ENCODE measurements at regions not wholly inside any gene's neighbourhood (a gene's known extent, or its start where the extent isn't known, plus 50 kb on each side); places are given as distances from the start of the nearest gene placed in this dataset.

- DNase-seq (ENCODE audit: low spot score in 2 of 2), result no peak
- Histone ChIP-seq H3K4me1 (no peaks in the 10 kb centered on the region), H3K4me3 (no peak overlapping the region), H3K27ac (no peak overlapping the region), H3K9me3 (no peaks in the 10 kb centered on the region), H3K36me3 (no peaks in the 10 kb centered on the region), H3K27me3 (no peaks in the 10 kb centered on the region)
- WGBS, result 83% methylated on average over 3 of the region's 3 CpGs
- TF ChIP-seq CTCF (IDR thresholded peaks at IDR 0.05), result no peak
- no peak for TF ChIP-seq EP300 (IDR thresholded peaks at IDR 0.05)
- no peak for TF ChIP-seq POLR2AphosphoS5 (IDR thresholded peaks at IDR 0.05)
- no peak for TF ChIP-seq POLR2A (IDR thresholded peaks at IDR 0.05)
Measured at GRCh38 chr12:20140751-20141150, 227.6 kb upstream of the PDE3A start.

GRCh38 chr12:20142316-20142715 lies 226.0 kb upstream of the PDE3A start:
- no peak overlapping the region for H3K27ac ChIP-seq
- no peaks in the 10 kb centered on the region for H3K36me3 ChIP-seq
- no peak for DNase-seq (ENCODE audit: low spot score in 2 of 2)
- H3K4me3 ChIP-seq, result no peak overlapping the region
- H3K4me1 ChIP-seq, result no peaks in the 10 kb centered on the region
- 71% methylated on average over 1 of the region's 1 CpG for WGBS
- no peaks in the 10 kb centered on the region for H3K27me3 ChIP-seq
- TF ChIP-seq POLR2A (IDR thresholded peaks at IDR 0.05) (no peak), CTCF (IDR thresholded peaks at IDR 0.05) (no peak), EP300 (IDR thresholded peaks at IDR 0.05) (no peak), POLR2AphosphoS5 (IDR thresholded peaks at IDR 0.05) (no peak)
- H3K9me3 ChIP-seq, result no peaks in the 10 kb centered on the region

GRCh38 chr12:20142956-20143355 lies 225.4 kb upstream of the PDE3A start:
- Histone ChIP-seq H3K27me3 (no peaks in the 10 kb centered on the region), H3K27ac (no peak overlapping the region), H3K4me3 (no peak overlapping the region), H3K4me1 (no peaks in the 10 kb centered on the region), H3K9me3 (no peaks in the 10 kb centered on the region), H3K36me3 (no peaks in the 10 kb centered on the region)
- no peak for TF ChIP-seq CTCF (IDR thresholded peaks at IDR 0.05)
- no peak for TF ChIP-seq EP300 (IDR thresholded peaks at IDR 0.05)
- no peak for TF ChIP-seq POLR2AphosphoS5 (IDR thresholded peaks at IDR 0.05)
- TF ChIP-seq POLR2A (IDR thresholded peaks at IDR 0.05), result no peak
- WGBS, result 43% methylated on average over 3 of the region's 3 CpGs
- DNase-seq (ENCODE audit: low spot score in 2 of 2), result no peak

- H3K27ac ChIP-seq, result no peak overlapping the region
Measured at GRCh38 chr12:20144341-20144740, 224.0 kb upstream of the PDE3A start.

GRCh38 chr12:20148241-20148640 lies 220.1 kb upstream of the PDE3A start:
- Histone ChIP-seq H3K27me3 (no peaks in the 10 kb centered on the region), H3K4me3 (no peak overlapping the region), H3K4me1 (no peaks in the 10 kb centered on the region), H3K27ac (no peak overlapping the region), H3K9me3 (no peaks in the 10 kb centered on the region), H3K36me3 (no peaks in the 10 kb centered on the region)
- WGBS, result 84% methylated on average over 1 of the region's 1 CpG
- DNase-seq (ENCODE audit: low spot score in 2 of 2), result no peak
- no peak for TF ChIP-seq POLR2AphosphoS5 (IDR thresholded peaks at IDR 0.05)
- TF ChIP-seq EP300 (IDR thresholded peaks at IDR 0.05), result no peak
- no peak for TF ChIP-seq CTCF (IDR thresholded peaks at IDR 0.05)
- no peak for TF ChIP-seq POLR2A (IDR thresholded peaks at IDR 0.05)

More at GRCh38 chr12:20144341-20144740, 224.0 kb upstream of the PDE3A start:
- H3K36me3 ChIP-seq, result no peaks in the 10 kb centered on the region
- H3K4me3 ChIP-seq, result no peak overlapping the region
- DNase-seq (ENCODE audit: low spot score in 2 of 2), result no peak
- WGBS, result 64% methylated on average over 3 of the region's 3 CpGs
- no peaks in the 10 kb centered on the region for H3K4me1 ChIP-seq
- TF ChIP-seq POLR2AphosphoS5 (IDR thresholded peaks at IDR 0.05), result no peak
- no peak for TF ChIP-seq POLR2A (IDR thresholded peaks at IDR 0.05)
- TF ChIP-seq CTCF (IDR thresholded peaks at IDR 0.05), result no peak
- no peak for TF ChIP-seq EP300 (IDR thresholded peaks at IDR 0.05)
- no peaks in the 10 kb centered on the region for H3K27me3 ChIP-seq
- H3K9me3 ChIP-seq, result no peaks in the 10 kb centered on the region

Measured in suprapubic skin (tissue), 4 donors.